Keratinocyte (primary cell): ENCODE measurements at regions not wholly inside any gene's neighbourhood (a gene's known extent, or its start where the extent isn't known, plus 50 kb on each side); places are given as distances from the start of the nearest gene placed in this dataset.
"Not testable (repeated sequence)": the region's sequence is repeated elsewhere in the genome, so short reads cannot be mapped to it uniquely, and the experiment has no call there.

Experiments
- DNase-seq: peaks from one replicate; pipeline ENCODE4 v3.0.0-alpha.2; 2011; ENCODE audit warnings: low read depth, missing footprints, low spot score
- FAIRE-seq: peaks from 2 replicates; lab custom pipeline; 2011; peaks lifted over from hg19 to GRCh38; lab: Jason Lieb, UNC
- H2AFZ ChIP-seq: 2 replicates; pipeline ENCODE4 v1.6.0; 2012; ENCODE audit warnings: low read length, control low read depth, inconsistent platforms; ENCODE audit not compliant: control insufficient read depth
- H3K27ac ChIP-seq: 2 replicates; pipeline ENCODE4 v1.5.1; 2011; ENCODE audit warnings: low read length; ENCODE audit not compliant: control insufficient read depth, insufficient read depth
- H3K27me3 ChIP-seq: 3 replicates; pipeline ENCODE4 v1.6.0; 2011; ENCODE audit warnings: low read length; ENCODE audit not compliant: control insufficient read depth, insufficient read depth; ENCODE audit errors: extremely low read depth
- H3K36me3 ChIP-seq, 2 experiments: 2 replicates in 1 of 2; 3 replicates in 1 of 2; pipeline ENCODE4 v1.5.1; 2011; ENCODE audit warnings: low read length in 2 of 2, mild to moderate bottlenecking in 1 of 2; ENCODE audit not compliant: control insufficient read depth in 2 of 2, insufficient read depth in 2 of 2; ENCODE audit errors: extremely low read depth in 1 of 2
- H3K4me1 ChIP-seq: 3 replicates; pipeline ENCODE4 v1.5.1; 2011; ENCODE audit warnings: low read length; ENCODE audit not compliant: control insufficient read depth, insufficient read depth; ENCODE audit errors: extremely low read depth
- H3K4me2 ChIP-seq: 3 replicates; pipeline ENCODE4 v1.6.0; 2011; ENCODE audit warnings: low read depth, low read length; ENCODE audit not compliant: control insufficient read depth, insufficient read depth; ENCODE audit errors: extremely low read depth
- H3K4me3 ChIP-seq, 3 experiments: fragments of 200-600 bp in 1 of 3; sonication (generic) in 1 of 3; 2 replicates in 2 of 3; 3 replicates in 1 of 3; pipeline ENCODE4 v1.5.1; 2011 to 2016; ENCODE audit warnings: low read length in 3 of 3, mild to moderate bottlenecking in 3 of 3, control low read depth in 2 of 3, inconsistent platforms in 1 of 3, low read depth in 1 of 3, mixed read lengths in 1 of 3, mixed run types in 1 of 3, moderate library complexity in 1 of 3; ENCODE audit not compliant: control insufficient read depth in 2 of 3, insufficient read depth in 2 of 3; ENCODE audit errors: extremely low read depth in 1 of 3
- H3K79me2 ChIP-seq: 2 replicates; pipeline ENCODE4 v1.6.0; 2012; ENCODE audit warnings: low read length; ENCODE audit not compliant: control insufficient read depth, insufficient read depth
- H3K9ac ChIP-seq: 3 replicates; pipeline ENCODE4 v1.6.0; 2011; ENCODE audit warnings: low read length; ENCODE audit not compliant: control insufficient read depth, insufficient read depth; ENCODE audit errors: extremely low read depth
- H3K9me1 ChIP-seq: 3 replicates; pipeline ENCODE4 v1.6.0; 2011; ENCODE audit warnings: low read length; ENCODE audit not compliant: control insufficient read depth, insufficient read depth; ENCODE audit errors: extremely low read depth
- H3K9me3 ChIP-seq: 2 replicates; pipeline ENCODE4 v1.5.1; 2012; ENCODE audit warnings: low read depth, low read length; ENCODE audit not compliant: control insufficient read depth
- H4K20me1 ChIP-seq: 3 replicates; pipeline ENCODE4 v1.6.0; 2011; ENCODE audit warnings: low read length; ENCODE audit not compliant: control insufficient read depth, insufficient read depth; ENCODE audit errors: extremely low read depth
- EZH2 ChIP-seq: IDR thresholded peaks from one replicate; pipeline ENCODE4 v1.6.1; 2012; ENCODE audit warnings: inconsistent platforms, mild to moderate bottlenecking, low read length, moderate library complexity
- dilution Hi-C: fragments of 300-500 bp; cut with MboI; formaldehyde crosslinking; loops from one replicate; pipeline ENCODE4 v1.7.0; 2020; ENCODE audit warnings: low sequenced_read_pairs; ENCODE audit not compliant: extremely low pct_ligation_motif_present
- TF ChIP-seq, protein P1 (sequence below), 3 experiments: IDR thresholded peaks in 1 of 3; conservative IDR thresholded peaks in 1 of 3; optimal IDR thresholded peaks in 1 of 3; 2 replicates in 2 of 3; 3 replicates in 1 of 3; pipeline versions ENCODE3 to v1.5.1; 2011; ENCODE audit warnings: low read length in 3 of 3, mild to moderate bottlenecking in 3 of 3, moderate library complexity in 2 of 3, control low read depth in 1 of 3, inconsistent platforms in 1 of 3; ENCODE audit not compliant: insufficient read depth in 2 of 3; ENCODE audit errors: extremely low read depth in 1 of 3

GRCh38 chr19:28312269-28312668 lies 900.7 kb downstream of the UQCRFS1 start:
- Histone ChIP-seq H3K36me3 (no peaks in the 10 kb centered on the region), H3K4me3 (no peak overlapping the region), H3K4me1 (no peaks in the 10 kb centered on the region), H4K20me1 (no peaks in the 10 kb centered on the region), H3K9me3 (peaks cover 3% of the 10 kb centered on the region), H3K27ac (no peak overlapping the region), H3K79me2 (no peaks in the 10 kb centered on the region), H2AFZ (no peak overlapping the region), H3K4me2 (no peak overlapping the region), H3K27me3 (no peaks in the 10 kb centered on the region), H3K9me1 (no peaks in the 10 kb centered on the region), H3K9ac (no peak overlapping the region)
- no peak for TF ChIP-seq EZH2
- TF ChIP-seq, protein P1, sequence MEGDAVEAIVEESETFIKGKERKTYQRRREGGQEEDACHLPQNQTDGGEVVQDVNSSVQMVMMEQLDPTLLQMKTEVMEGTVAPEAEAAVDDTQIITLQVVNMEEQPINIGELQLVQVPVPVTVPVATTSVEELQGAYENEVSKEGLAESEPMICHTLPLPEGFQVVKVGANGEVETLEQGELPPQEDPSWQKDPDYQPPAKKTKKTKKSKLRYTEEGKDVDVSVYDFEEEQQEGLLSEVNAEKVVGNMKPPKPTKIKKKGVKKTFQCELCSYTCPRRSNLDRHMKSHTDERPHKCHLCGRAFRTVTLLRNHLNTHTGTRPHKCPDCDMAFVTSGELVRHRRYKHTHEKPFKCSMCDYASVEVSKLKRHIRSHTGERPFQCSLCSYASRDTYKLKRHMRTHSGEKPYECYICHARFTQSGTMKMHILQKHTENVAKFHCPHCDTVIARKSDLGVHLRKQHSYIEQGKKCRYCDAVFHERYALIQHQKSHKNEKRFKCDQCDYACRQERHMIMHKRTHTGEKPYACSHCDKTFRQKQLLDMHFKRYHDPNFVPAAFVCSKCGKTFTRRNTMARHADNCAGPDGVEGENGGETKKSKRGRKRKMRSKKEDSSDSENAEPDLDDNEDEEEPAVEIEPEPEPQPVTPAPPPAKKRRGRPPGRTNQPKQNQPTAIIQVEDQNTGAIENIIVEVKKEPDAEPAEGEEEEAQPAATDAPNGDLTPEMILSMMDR (optimal IDR thresholded peaks at IDR 0.05 in 1 of 3, IDR thresholded peaks at IDR 0.05 in 1 of 3, conservative IDR thresholded peaks at IDR 0.05 in 1 of 3; ENCODE audit: extremely low read depth in 1 of 3, insufficient read depth in 2 of 3, low read length in 3 of 3): no peak
- DNase-seq (no peak), FAIRE-seq (no peak)
- dilution Hi-C loops: no loop called here

- H3K36me3 ChIP-seq, H3K79me2 ChIP-seq, H3K4me1 ChIP-seq, H3K27me3 ChIP-seq, H2AFZ ChIP-seq, H3K4me3 ChIP-seq, H3K9me3 ChIP-seq, H3K9ac ChIP-seq, H3K9me1 ChIP-seq, H3K27ac ChIP-seq, H4K20me1 ChIP-seq, dilution Hi-C loops, DNase-seq, FAIRE-seq, H3K4me2 ChIP-seq: not testable (repeated sequence)
These were observed 902.1 kb downstream of the UQCRFS1 start for GRCh38 chr19:28310829-28311228.

DNA sequence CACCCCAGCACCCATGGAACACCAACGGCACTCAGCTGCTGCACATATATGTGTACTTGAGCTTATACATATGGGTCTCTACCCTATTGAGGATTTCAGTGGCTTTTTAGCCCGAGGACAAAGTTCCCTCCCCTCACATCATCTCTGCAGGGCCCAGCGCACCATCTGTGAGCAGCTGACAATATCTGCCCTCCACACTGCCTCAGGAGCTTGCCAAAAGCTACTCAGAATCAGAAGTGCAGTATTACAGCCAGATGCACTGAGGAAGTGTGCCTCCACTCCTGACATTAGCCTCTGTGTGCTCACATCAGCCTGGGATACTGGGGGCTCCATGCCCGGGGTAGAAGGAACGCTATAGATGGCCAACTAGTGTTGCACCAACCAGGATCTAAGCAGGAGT lies 903.9 kb downstream of the UQCRFS1 start:
- Histone ChIP-seq H3K9me3 (peaks cover 3% of the 10 kb centered on the region), H3K79me2 (no peaks in the 10 kb centered on the region), H3K27me3 (no peaks in the 10 kb centered on the region), H3K4me1 (no peaks in the 10 kb centered on the region), H3K9me1 (no peaks in the 10 kb centered on the region), H3K4me3 (no peak overlapping the region), H3K9ac (no peak overlapping the region), H3K36me3 (no peaks in the 10 kb centered on the region), H2AFZ (no peak overlapping the region), H4K20me1 (no peaks in the 10 kb centered on the region), H3K27ac (no peak overlapping the region), H3K4me2 (no peak overlapping the region)
- FAIRE-seq: no peak
- dilution Hi-C loops: no loop called here
- DNase-seq: no peak
- TF ChIP-seq, protein P1 (optimal IDR thresholded peaks at IDR 0.05 in 1 of 3, IDR thresholded peaks at IDR 0.05 in 1 of 3, conservative IDR thresholded peaks at IDR 0.05 in 1 of 3; ENCODE audit: extremely low read depth in 1 of 3, insufficient read depth in 2 of 3, low read length in 3 of 3): no peak
- no peak for TF ChIP-seq EZH2
